Epithelial cell of proximal tubule (primary cell): ENCODE measurements at regions not wholly inside any gene's neighbourhood (a gene's known extent, or its start where the extent isn't known, plus 50 kb on each side); places are given as distances from the start of the nearest gene placed in this dataset.
A peak's percentile ranks its signal among the peaks of the same experiment; 100 is the strongest.

Source experiments
- DNase-seq: peaks from one replicate; pipeline ENCODE4 v3.0.0-alpha.2; 2011; ENCODE audit warnings: low read depth
- H3K4me3 ChIP-seq: 2 replicates; pipeline ENCODE4 v1.5.1; 2011; ENCODE audit warnings: low read depth, mild to moderate bottlenecking, low read length
- CTCF ChIP-seq: conservative IDR thresholded peaks from 2 replicates; pipeline ENCODE4 v1.5.1; 2012; ENCODE audit warnings: low read depth, mild to moderate bottlenecking, low read length

- no peak overlapping the region for H3K4me3 ChIP-seq
- no peak for DNase-seq
- no peak for TF ChIP-seq CTCF
These were observed 347.2 kb upstream of the KCND2 start for GRCh38 chr7:119925581-119926289.

- no peak for DNase-seq
- H3K4me3 ChIP-seq = no peak overlapping the region
These were observed 343.1 kb upstream of the KCND2 start for GRCh38 chr7:119929891-119930290.

GRCh38 chr7:119931230-119931824 is 341.6 kb upstream of the KCND2 start:
- no peak for TF ChIP-seq CTCF
- DNase-seq = no peak
- H3K4me3 ChIP-seq = no peak overlapping the region

More at GRCh38 chr7:119929891-119930290, 343.1 kb upstream of the KCND2 start:
- TF ChIP-seq CTCF = no peak

GRCh38 chr7:119935418-119936025 is 337.5 kb upstream of the KCND2 start:
- H3K4me3 ChIP-seq = no peak overlapping the region
- TF ChIP-seq CTCF = peak; percentile 50
- peak; percentile 16 for DNase-seq

- H3K4me3 ChIP-seq = no peak overlapping the region
- no peak for DNase-seq
These were observed 336.1 kb upstream of the KCND2 start for GRCh38 chr7:119936836-119937235.

GRCh38 chr7:119937745-119938144 is 335.2 kb upstream of the KCND2 start:
- no peak for DNase-seq

More at GRCh38 chr7:119936836-119937235, 336.1 kb upstream of the KCND2 start:
- TF ChIP-seq CTCF = no peak

More at GRCh38 chr7:119937745-119938144, 335.2 kb upstream of the KCND2 start:
- no peak for TF ChIP-seq CTCF
- H3K4me3 ChIP-seq = no peak overlapping the region
